NCI-H748 treated with DMSO at 0.1 percent for 48 hours (cell line): ENCODE measurements at regions not wholly inside any gene's neighbourhood (a gene's known extent, or its start where the extent isn't known, plus 50 kb on each side); places are given as distances from the start of the nearest gene placed in this dataset.

Source experiments
- DNase-seq: peaks from one replicate; lab custom pipeline; 2025; lab: John Stamatoyannopoulos, UW

DNA sequence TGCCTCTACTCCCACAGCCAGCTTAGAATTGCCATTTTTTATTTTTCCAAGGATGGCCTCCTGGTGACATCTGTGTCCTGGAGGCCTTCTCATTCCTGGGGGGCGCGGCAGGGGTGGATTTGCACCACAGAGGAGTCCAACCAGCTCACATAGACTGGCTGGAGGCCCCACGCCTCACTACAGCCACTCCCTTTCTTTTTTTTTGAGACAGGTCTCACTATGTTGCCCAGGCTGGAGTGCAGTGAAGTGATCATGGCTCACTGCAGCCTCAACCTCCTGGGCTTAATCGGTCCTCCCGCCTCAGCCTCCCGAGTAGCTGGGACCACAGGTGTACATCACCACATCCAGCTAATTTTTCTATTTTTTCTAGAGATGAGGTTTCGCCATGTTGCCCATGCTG is 57.6 kb upstream of the DOCK1 start:
- no peak for DNase-seq

DNA sequence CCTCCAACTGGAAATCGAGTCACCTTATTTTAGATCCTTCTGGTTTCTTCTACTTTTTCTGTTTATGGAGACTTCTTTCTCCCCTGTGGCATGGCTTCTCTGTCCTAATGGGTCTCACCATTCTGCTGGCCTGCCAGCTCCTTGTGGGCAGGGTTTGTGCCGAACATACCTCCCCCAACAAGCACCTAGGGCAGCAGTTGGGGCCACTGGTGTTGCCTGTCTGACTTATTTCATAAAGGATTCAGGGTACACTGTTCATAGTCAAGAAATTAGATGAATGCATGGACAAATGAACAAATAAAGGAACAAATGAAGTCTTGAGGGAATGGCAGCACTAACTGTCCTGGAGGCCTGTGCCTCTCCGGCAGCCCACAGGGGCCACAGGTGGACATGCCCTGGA is 55.6 kb upstream of the DOCK1 start:
- DNase-seq: no peak

GRCh38 chr10:126851414-126852108 is 53.7 kb upstream of the DOCK1 start:
- DNase-seq: no peak

DNA sequence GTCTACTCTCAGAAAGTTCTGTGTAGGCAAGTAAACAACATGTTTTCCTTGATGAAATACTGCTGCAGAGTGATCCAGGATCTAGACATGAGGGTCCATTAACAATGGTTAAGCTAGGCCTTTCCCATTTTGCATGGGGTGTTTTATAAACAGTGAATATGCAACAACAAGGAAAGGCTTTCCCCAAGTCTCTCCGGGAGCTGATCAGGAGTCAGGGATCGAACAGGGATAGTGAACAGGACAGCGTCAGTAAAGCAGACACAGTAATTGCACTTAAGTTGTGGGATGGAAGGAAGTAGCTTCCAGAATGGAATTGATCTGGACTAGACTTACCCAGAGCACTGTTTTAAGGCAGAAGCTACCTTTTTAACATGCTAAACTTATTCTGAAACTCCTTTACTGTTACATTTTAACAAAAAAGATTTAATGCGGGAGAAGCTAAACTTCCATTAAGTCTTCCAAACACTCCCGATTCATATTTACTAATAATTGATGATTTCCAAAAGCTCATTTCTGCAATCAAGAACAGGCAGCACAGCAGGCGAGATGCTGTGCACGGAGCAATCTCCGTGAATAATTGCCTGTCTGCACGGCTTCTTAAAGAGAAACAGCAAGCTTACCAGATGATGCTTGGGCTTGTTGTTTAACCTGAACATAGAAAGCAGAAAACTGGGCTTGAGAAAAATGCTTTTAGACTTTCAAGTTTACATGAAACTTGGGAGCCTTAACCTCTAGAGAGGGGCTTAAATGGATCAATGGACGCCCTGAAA is 50.3 kb upstream of the DOCK1 start:
- DNase-seq: no peak
